Head of caudate nucleus (tissue), 42 donors: ENCODE measurements at regions not wholly inside any gene's neighbourhood (a gene's known extent, or its start where the extent isn't known, plus 50 kb on each side); places are given as distances from the start of the nearest gene placed in this dataset.
"Not testable (repeated sequence)": the region's sequence is repeated elsewhere in the genome, so short reads cannot be mapped to it uniquely, and the experiment has no call there.

Experiments
- DNase-seq, 42 donors: peaks; one replicate each; pipeline versions ENCODE4 v3.0.0 to v3.0.0-alpha.2; 2020 to 2021; ENCODE audit warnings: mixed read lengths in 7 of 42
- intact Hi-C: fragments of 100-400 bp; cut with DNase I; formaldehyde crosslinking; loops from one replicate; pipeline ENCODE4 v1.15.0; 2022

DNA sequence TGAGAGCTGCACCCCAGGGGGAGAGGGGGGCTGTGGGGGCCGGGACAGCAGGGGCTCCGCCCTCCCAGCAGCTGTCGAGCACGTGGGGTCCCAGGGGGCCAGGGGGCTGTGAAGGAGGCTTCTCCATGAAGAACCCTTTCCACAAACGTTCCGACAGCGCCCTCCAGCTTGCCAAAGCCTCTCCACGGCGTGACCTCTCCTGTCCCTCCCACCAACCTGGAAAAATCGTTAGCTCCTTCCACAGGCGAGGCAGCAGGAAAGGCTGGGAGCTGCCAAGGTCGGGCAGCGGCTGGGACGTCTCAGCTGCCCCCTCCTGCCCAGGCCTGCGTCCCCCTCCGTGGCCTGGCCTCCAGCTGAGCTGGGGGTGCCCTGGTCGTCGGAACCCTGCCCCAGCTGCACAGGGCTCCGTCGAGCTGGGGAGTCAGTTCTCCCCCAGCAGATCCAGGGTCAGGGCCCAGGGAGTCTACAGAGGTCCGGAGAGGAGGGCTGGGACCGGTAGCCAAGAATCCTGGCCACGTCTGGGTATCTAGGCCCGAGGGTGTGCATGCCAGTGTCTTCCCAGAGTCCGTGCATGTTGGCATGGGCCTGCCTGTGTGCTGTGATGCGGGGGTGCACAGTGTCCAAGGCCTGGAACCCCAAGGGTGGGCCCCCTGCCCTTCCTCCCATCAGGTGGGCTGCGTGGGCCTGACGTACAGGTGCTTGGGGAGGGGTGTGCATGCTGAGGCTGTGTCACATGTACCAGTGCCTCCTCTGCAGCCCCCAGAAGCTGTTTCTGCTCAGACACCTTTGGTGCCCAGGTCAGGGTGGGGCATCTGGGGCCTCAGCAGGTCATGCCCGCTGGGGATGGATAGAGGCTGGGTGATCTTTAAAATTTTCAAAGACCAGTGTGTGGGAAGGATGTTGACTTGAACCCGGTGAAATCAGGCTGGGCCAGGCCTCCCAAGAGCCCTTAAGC is 66.5 kb downstream of the UNCX start:
- intact Hi-C loops: no loop called here
- no peak for DNase-seq

- intact Hi-C loops: no loop called here
- DNase-seq: no peak
Measured at GRCh38 chr7:1300206-1300605, 67.5 kb downstream of the UNCX start.

GRCh38 chr7:1300636-1301035 is 68.0 kb downstream of the UNCX start:
- intact Hi-C loops: no loop called here
- DNase-seq: no peak

- DNase-seq: no peak
- intact Hi-C loops: no loop called here
Measured at GRCh38 chr7:1301054-1301881, 68.6 kb downstream of the UNCX start.

DNA sequence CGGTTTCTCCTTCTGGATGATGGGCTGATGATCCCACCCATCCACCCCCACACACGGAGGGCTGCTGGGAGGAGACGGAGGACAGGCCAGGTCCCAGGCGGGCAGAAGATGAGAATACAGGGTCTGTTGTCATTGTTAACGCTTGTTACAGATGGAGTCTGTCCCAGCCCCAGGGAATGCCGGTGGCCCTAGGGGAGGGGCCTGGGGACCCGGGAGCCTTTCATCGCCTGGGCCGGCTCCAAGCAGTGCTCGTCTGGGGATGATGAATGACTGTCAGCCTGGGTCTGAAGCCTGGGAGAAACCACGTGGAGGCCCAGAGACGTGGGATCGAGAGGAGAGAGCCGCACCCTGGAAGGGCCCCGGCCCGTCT is 69.2 kb downstream of the UNCX start:
- intact Hi-C loops: no loop called here

GRCh38 chr7:1302936-1303335 is 70.3 kb downstream of the UNCX start:
- DNase-seq: no peak
- intact Hi-C loops: no loop called here

More for the DNA sequence above, 69.2 kb downstream of the UNCX start:
- no peak for DNase-seq

- DNase-seq, intact Hi-C loops: not testable (repeated sequence)
Measured at GRCh38 chr7:1304011-1304410, 71.3 kb downstream of the UNCX start.

- no peak for DNase-seq
Measured at GRCh38 chr7:1305873-1306272, 73.2 kb downstream of the UNCX start.

DNA sequence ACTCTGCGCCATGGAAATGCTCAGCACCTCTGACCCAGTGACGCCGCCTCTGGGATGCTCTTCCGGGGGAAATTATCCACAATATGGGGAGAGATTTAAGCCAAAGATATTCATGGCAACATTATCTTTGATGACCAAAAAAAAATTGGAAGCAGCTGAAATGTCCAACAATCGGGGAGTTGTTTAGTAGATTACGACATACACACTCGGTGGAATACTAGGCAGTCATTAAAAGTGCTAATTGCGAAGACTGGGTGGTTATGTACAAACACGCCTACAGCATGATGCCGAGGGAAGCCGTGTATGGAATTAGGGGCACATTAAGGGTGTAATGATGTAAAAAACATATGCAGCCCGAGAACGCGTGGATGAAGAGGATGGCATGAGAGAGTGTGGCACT is 75.2 kb downstream of the UNCX start:
- intact Hi-C loops: no loop called here
- no peak for DNase-seq

More at GRCh38 chr7:1305873-1306272, 73.2 kb downstream of the UNCX start:
- intact Hi-C loops: no loop called here

DNA sequence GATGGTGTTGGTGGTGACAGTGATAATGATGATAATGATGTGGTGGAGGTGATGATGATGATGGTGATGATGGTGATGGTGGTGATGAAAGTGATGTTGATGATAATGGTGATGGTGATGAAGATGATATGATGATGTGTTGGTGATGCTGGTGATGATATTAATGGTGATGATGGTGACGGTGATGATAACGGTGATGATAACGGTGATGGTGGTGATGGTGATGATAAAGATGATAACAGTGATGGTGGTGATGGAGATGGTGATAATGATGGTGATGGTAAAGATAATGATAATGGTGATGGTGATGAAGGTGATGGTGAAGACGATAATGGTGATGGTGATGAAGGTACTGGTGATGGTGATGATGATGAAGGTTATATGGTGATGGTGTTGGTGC is 76.6 kb downstream of the UNCX start:
- intact Hi-C loops: no loop called here
- DNase-seq: no peak

DNA sequence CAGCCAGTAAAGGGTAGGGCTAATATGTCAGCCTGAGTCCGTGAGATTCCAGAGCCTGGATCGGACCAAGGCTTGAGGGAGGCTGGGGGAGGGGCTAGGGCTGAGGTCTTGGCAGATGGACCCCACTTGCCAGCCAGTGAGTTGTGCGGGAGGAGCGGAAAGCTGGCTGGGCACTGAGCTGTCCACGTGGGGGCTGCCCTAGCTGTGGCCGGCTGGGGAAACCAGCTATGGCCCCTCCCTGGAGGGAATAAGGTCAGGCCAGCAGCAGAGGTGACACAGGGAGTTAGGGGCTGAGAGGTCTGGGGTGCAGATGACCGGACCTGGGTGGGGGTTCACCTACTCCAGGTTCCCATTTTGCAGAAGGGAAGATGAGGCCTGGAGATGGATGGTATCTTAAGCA is 77.3 kb downstream of the UNCX start:
- DNase-seq: no peak
- intact Hi-C loops: no loop called here

- intact Hi-C loops: no loop called here
- no peak for DNase-seq
Measured at GRCh38 chr7:1310936-1311335, 78.3 kb downstream of the UNCX start.

GRCh38 chr7:1311406-1312135 is 78.9 kb downstream of the UNCX start:
- no peak for DNase-seq

GRCh38 chr7:1312136-1313070 is 79.7 kb downstream of the UNCX start:
- intact Hi-C loops: no loop called here
- peak in 1 of 42 donors; percentile 5 for DNase-seq

More at GRCh38 chr7:1311406-1312135, 78.9 kb downstream of the UNCX start:
- intact Hi-C loops: no loop called here

DNA sequence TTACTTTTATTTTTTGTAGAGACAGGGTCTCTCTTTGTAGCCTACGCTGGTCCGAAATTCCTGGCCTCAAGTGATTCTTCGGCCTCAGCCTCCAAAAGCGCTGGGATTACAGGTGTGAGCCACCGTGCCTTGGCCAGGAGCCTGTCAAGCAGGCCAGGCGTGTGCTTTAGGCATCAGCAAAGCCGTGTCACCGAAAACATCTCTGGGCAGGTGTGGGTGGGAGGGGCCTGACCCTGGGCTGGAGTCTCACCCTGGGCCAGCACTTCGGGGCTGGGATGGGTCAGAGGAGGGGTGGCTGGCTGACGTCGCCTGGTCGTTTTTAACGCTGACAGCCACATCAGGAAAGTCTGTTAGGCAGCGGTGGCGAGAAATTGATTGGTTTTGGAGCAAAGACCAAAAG is 80.9 kb downstream of the UNCX start:
- intact Hi-C loops: no loop called here
- no peak for DNase-seq

GRCh38 chr7:1314021-1314907 is 81.6 kb downstream of the UNCX start:
- intact Hi-C loops: no loop called here
- no peak for DNase-seq

DNA sequence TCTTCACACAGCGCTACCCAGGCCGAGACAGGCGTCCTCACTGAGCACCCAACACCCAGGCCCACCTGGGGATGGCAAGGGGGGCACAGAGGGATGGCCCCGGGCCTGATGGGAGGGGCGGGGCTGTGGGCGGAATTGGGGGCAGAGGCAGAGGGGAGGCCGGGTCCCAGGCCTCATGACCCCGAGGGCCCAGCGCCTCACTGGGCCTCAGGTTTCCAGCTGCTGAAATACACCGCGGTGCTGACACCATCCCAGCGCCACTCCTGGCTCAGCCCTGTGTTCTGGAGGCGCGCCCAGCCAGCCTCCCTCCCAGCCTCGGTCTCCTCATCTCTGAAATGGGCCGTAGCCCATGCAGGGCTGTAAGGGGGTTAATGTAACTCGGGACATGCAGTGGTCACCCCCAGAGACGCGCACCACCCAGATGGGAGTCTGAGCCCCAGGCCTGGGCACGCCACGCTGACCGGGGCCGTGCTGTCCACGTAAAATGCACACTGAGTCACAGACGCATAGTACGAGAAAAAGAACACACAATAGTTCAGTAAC is 82.3 kb downstream of the UNCX start:
- DNase-seq: no peak
- intact Hi-C loops: no loop called here
